Panc1 (cell line): ENCODE measurements at regions not wholly inside any gene's neighbourhood (a gene's known extent, or its start where the extent isn't known, plus 50 kb on each side); places are given as distances from the start of the nearest gene placed in this dataset.

Experiments
- CTCF ChIP-seq: fragments of 450-650 bp; IDR thresholded peaks from 2 replicates; pipeline ENCODE4 v1.5.1; 2017; ENCODE audit warnings: mild to moderate bottlenecking
- POLR2AphosphoS5 ChIP-seq: IDR thresholded peaks from 2 replicates; pipeline ENCODE4 v1.6.1; 2012; ENCODE audit warnings: mild to moderate bottlenecking, low read depth, low read length, moderate library complexity
- REST ChIP-seq, 2 experiments: IDR thresholded peaks; 2 replicates each; pipeline ENCODE4 v1.6.1; 2011 to 2012; ENCODE audit warnings: low read depth in 2 of 2, control low read depth in 1 of 2, low read length in 1 of 2, mild to moderate bottlenecking in 1 of 2, moderate library complexity in 1 of 2; ENCODE audit not compliant: insufficient read depth in 1 of 2
- SIN3A ChIP-seq: IDR thresholded peaks from 2 replicates; pipeline ENCODE4 v1.6.1; 2012; ENCODE audit warnings: low read depth, mild to moderate bottlenecking, low read length, moderate library complexity, borderline replicate concordance; ENCODE audit not compliant: insufficient read depth
- TCF7L2 ChIP-seq: IDR thresholded peaks from 2 replicates; pipeline ENCODE4 v1.6.1; 2011; ENCODE audit warnings: mild to moderate bottlenecking, low read depth, low read length, inconsistent platforms

DNA sequence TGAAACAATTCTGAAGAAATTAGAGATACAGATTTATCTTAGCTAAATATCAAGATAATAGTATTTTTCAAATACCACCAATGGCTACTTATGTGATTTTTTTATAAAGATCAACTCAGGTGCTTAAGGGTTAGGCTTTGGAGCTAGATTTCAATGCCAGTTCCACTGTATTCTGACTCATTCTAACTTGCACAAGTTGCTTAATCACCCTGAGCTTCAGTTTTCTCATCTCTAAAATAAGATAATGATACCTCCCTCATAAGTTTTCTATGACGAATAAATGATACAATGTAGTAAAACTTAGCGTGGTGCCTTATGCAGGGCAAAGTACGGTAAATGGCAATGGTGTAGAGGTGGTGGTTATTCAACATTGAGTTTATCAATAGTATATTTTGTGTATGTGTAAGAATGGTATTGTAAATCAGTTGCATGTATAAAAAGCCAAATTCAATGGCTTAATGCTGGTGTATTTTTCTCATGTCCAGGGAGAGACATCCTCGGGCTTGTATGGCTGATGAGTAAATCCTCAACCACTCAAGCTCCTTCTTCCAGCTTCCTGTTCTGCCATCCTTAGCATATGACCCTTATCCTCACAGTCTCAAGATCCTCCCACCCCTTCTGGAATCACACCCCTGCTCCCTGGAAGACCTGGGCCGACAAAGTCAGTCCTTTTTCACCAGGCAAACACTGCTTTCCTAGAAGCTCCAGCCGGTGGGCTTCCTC is 505.9 kb upstream of the CFAP20DC start:
- TF ChIP-seq CTCF: no peak
- no peak for TF ChIP-seq SIN3A
- no peak for TF ChIP-seq POLR2AphosphoS5
- TF ChIP-seq TCF7L2: no peak
- no peak for TF ChIP-seq REST (IDR thresholded peaks at IDR 0.05; ENCODE audit: insufficient read depth in 1 of 2, low read depth in 2 of 2, low read length in 1 of 2)
